Brain pericyte (primary cell): ENCODE measurements at regions not wholly inside any gene's neighbourhood (a gene's known extent, or its start where the extent isn't known, plus 50 kb on each side); places are given as distances from the start of the nearest gene placed in this dataset.
A peak's percentile ranks its signal among the peaks of the same experiment; 100 is the strongest.
"Not testable (repeated sequence)": the region's sequence is repeated elsewhere in the genome, so short reads cannot be mapped to it uniquely, and the experiment has no call there.

Experiments used
- DNase-seq: peaks from one replicate; pipeline ENCODE4 v3.0.0-alpha.2; 2012; ENCODE audit warnings: low read depth, low spot score

GRCh38 chr12:24678436-24678835 is 270.5 kb downstream of the BCAT1 start:
- DNase-seq = no peak

- no peak for DNase-seq
Measured at GRCh38 chr12:24668563-24668962, 280.3 kb downstream of the BCAT1 start.

- DNase-seq = no peak
Measured at GRCh38 chr12:24664161-24664880, 284.6 kb downstream of the BCAT1 start.

- peak; percentile 21 for DNase-seq
Measured at GRCh38 chr12:24661657-24662096, 287.2 kb downstream of the BCAT1 start.

GRCh38 chr12:24659016-24659415 is 289.9 kb downstream of the BCAT1 start:
- no peak for DNase-seq

- DNase-seq = not testable (repeated sequence)
Measured at GRCh38 chr12:24654344-24654743, 294.6 kb downstream of the BCAT1 start.

- no peak for DNase-seq
Measured at GRCh38 chr12:24649634-24650033, 299.3 kb downstream of the BCAT1 start.

- no peak for DNase-seq
Measured at GRCh38 chr12:24649209-24649608, 299.7 kb downstream of the BCAT1 start.

GRCh38 chr12:24645254-24645653 is 303.6 kb downstream of the BCAT1 start:
- no peak for DNase-seq

- DNase-seq = no peak
Measured at GRCh38 chr12:24643120-24644119, 305.5 kb downstream of the BCAT1 start.

- no peak for DNase-seq
Measured at GRCh38 chr12:24639641-24640040, 309.3 kb downstream of the BCAT1 start.

- no peak for DNase-seq
Measured at GRCh38 chr12:24632466-24632865, 316.4 kb downstream of the BCAT1 start.

- DNase-seq = no peak
Measured at GRCh38 chr12:24631676-24632426, 317.1 kb downstream of the BCAT1 start.

GRCh38 chr12:24630856-24631255 is 318.0 kb downstream of the BCAT1 start:
- DNase-seq = no peak

GRCh38 chr12:24630446-24630845 is 318.5 kb downstream of the BCAT1 start:
- DNase-seq = no peak

- DNase-seq = no peak
Measured at GRCh38 chr12:24625103-24625502, 323.8 kb downstream of the BCAT1 start.

- not testable (repeated sequence) for DNase-seq
Measured at GRCh38 chr12:24619954-24620353, 328.9 kb downstream of the BCAT1 start.

GRCh38 chr12:24617471-24617870 is 331.4 kb downstream of the BCAT1 start:
- peak; percentile 47 for DNase-seq

- DNase-seq = no peak
Measured at GRCh38 chr12:24615967-24616411, 332.9 kb downstream of the BCAT1 start.

- no peak for DNase-seq
Measured at GRCh38 chr12:24608637-24609285, 340.1 kb downstream of the BCAT1 start.

- DNase-seq = no peak
Measured at GRCh38 chr12:24608108-24608507, 340.8 kb downstream of the BCAT1 start.
